ENCODE measurements at regions not wholly inside any gene's neighbourhood (a gene's known extent, or its start where the extent isn't known, plus 50 kb on each side); places are given as distances from the start of the nearest gene placed in this dataset.

GRCh38 chr17:69860142-69860680 is 214.8 kb upstream of the KCNJ16 start:
- TF ChIP-seq CTCF (IDR thresholded peaks at IDR 0.05; ENCODE audit: insufficient read depth, low read depth, low read length) (no peak), EZH2 (IDR thresholded peaks at IDR 0.05; ENCODE audit: insufficient read depth, low read length) (no peak)

All from astrocyte (in vitro differentiated cells and primary cell).